ENCODE measurements at regions not wholly inside any gene's neighbourhood (a gene's known extent, or its start where the extent isn't known, plus 50 kb on each side); places are given as distances from the start of the nearest gene placed in this dataset.

GRCh38 chr3:43838009-43838758, 147.4 kb downstream of the ABHD5 start:
- TF ChIP-seq, protein P1, sequence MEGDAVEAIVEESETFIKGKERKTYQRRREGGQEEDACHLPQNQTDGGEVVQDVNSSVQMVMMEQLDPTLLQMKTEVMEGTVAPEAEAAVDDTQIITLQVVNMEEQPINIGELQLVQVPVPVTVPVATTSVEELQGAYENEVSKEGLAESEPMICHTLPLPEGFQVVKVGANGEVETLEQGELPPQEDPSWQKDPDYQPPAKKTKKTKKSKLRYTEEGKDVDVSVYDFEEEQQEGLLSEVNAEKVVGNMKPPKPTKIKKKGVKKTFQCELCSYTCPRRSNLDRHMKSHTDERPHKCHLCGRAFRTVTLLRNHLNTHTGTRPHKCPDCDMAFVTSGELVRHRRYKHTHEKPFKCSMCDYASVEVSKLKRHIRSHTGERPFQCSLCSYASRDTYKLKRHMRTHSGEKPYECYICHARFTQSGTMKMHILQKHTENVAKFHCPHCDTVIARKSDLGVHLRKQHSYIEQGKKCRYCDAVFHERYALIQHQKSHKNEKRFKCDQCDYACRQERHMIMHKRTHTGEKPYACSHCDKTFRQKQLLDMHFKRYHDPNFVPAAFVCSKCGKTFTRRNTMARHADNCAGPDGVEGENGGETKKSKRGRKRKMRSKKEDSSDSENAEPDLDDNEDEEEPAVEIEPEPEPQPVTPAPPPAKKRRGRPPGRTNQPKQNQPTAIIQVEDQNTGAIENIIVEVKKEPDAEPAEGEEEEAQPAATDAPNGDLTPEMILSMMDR (conservative IDR thresholded peaks at IDR 0.05 in 1 of 2, IDR thresholded peaks at IDR 0.05 in 1 of 2; ENCODE audit: low read depth in 1 of 2, low read length in 2 of 2): no peak
- TF ChIP-seq EZH2 (IDR thresholded peaks at IDR 0.05; ENCODE audit: low read length, missing control alignments): no peak

Measured in fibroblast of lung (primary cell).